ENCODE measurements at regions not wholly inside any gene's neighbourhood (a gene's known extent, or its start where the extent isn't known, plus 50 kb on each side); places are given as distances from the start of the nearest gene placed in this dataset.

GRCh38 chr16:7998789-7999453, 591.4 kb downstream of the TMEM114 start:
- TF ChIP-seq CTCF (conservative IDR thresholded peaks at IDR 0.05) = no peak
- no peak for TF ChIP-seq ZFX (IDR thresholded peaks at IDR 0.05)

Data from C4-2B (cell line).